H1 (cell line): ENCODE measurements at regions not wholly inside any gene's neighbourhood (a gene's known extent, or its start where the extent isn't known, plus 50 kb on each side); places are given as distances from the start of the nearest gene placed in this dataset.

Experiments used
- BCL11A ChIP-seq, 2 experiments: IDR thresholded peaks; one replicate each; pipeline ENCODE4 v1.6.1; 2011; ENCODE audit warnings: low read depth in 2 of 2, low read length in 2 of 2, mild to moderate bottlenecking in 2 of 2
- POLR2AphosphoS5 ChIP-seq: IDR thresholded peaks from 2 replicates; pipeline ENCODE4 v1.6.1; 2011; ENCODE audit warnings: low read depth, low read length
- RNF2 ChIP-seq: fragments of 200-900, 300-1000 bp; sonication (generic); IDR thresholded peaks from 2 replicates; pipeline ENCODE4 v1.7.1; 2016; ENCODE audit warnings: borderline replicate concordance, low read depth, mild to moderate bottlenecking, antibody characterized with exemption, low read length; ENCODE audit not compliant: poor library complexity, severe bottlenecking; ENCODE audit errors: missing control alignments
- SP1 ChIP-seq: IDR thresholded peaks from 2 replicates; pipeline ENCODE4 v1.6.1; 2011; ENCODE audit warnings: low read depth, low read length
- YY1 ChIP-seq: IDR thresholded peaks from 2 replicates; pipeline ENCODE4 v1.6.1; 2011; ENCODE audit warnings: low read depth, mild to moderate bottlenecking, low read length
- ZNF274 ChIP-seq: IDR thresholded peaks from 2 replicates; pipeline ENCODE4 v1.7.0; 2012; ENCODE audit warnings: low read length, borderline replicate concordance; ENCODE audit errors: extremely low read depth
- TF ChIP-seq, protein P1 (sequence below), 3 experiments: IDR thresholded peaks; 1 replicate in 2 of 3; 2 replicates in 1 of 3; pipeline versions ENCODE4 v1.5.1 to v1.6.1; 2011; ENCODE audit warnings: low read length in 3 of 3, mild to moderate bottlenecking in 3 of 3, inconsistent platforms in 2 of 3, low read depth in 1 of 3, moderate library complexity in 1 of 3; ENCODE audit not compliant: insufficient read depth in 1 of 3; ENCODE audit errors: control extremely low read depth in 1 of 3

DNA sequence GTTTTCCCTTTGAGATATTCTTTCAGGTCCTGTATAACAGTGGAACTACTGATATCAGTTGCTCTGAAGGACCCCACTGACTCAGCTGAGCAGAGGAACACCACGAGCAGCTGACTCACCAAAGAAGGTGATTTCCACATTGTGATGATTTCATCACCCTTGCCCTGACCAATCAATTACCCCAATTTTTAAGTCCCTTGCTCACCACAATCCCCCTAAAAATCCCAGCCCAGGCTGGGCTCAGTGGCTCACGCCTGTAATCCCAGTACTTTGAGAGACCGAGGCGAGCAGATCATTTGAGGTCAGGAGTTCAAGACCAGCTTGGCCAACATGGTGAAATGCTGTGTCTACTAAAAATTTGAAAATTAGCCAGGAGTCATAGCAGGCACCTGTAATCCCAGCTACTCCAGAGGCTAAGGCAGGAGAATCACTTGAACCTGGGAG is 125.3 kb upstream of the ABCA1 start (continued):
- TF ChIP-seq, protein P1, sequence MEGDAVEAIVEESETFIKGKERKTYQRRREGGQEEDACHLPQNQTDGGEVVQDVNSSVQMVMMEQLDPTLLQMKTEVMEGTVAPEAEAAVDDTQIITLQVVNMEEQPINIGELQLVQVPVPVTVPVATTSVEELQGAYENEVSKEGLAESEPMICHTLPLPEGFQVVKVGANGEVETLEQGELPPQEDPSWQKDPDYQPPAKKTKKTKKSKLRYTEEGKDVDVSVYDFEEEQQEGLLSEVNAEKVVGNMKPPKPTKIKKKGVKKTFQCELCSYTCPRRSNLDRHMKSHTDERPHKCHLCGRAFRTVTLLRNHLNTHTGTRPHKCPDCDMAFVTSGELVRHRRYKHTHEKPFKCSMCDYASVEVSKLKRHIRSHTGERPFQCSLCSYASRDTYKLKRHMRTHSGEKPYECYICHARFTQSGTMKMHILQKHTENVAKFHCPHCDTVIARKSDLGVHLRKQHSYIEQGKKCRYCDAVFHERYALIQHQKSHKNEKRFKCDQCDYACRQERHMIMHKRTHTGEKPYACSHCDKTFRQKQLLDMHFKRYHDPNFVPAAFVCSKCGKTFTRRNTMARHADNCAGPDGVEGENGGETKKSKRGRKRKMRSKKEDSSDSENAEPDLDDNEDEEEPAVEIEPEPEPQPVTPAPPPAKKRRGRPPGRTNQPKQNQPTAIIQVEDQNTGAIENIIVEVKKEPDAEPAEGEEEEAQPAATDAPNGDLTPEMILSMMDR (IDR thresholded peaks at IDR 0.05; ENCODE audit: control extremely low read depth in 1 of 3, insufficient read depth in 1 of 3, low read depth in 1 of 3, low read length in 3 of 3) = no peak
- TF ChIP-seq SP1 (no peak), BCL11A (IDR thresholded peaks at IDR 0.05; ENCODE audit: low read depth in 2 of 2, low read length in 2 of 2) (no peak), POLR2AphosphoS5 (no peak), ZNF274 (no peak), RNF2 (no peak), YY1 (no peak)
